ENCODE measurements at regions not wholly inside any gene's neighbourhood (a gene's known extent, or its start where the extent isn't known, plus 50 kb on each side); places are given as distances from the start of the nearest gene placed in this dataset.
"Not testable (repeated sequence)": the region's sequence is repeated elsewhere in the genome, so short reads cannot be mapped to it uniquely, and the experiment has no call there.

- not testable (repeated sequence) for DNase-seq
Observed at GRCh38 chr3:159052494-159052893, 250.6 kb downstream of the MFSD1 start.

GRCh38 chr3:159057621-159058020 lies 255.8 kb downstream of the MFSD1 start:
- DNase-seq: no peak

GRCh38 chr3:159058859-159059258 lies 257.0 kb downstream of the MFSD1 start:
- no peak for DNase-seq

- DNase-seq: no peak
Observed at GRCh38 chr3:159059395-159059794, 257.5 kb downstream of the MFSD1 start.

GRCh38 chr3:159062734-159063410 lies 261.0 kb downstream of the MFSD1 start:
- DNase-seq: no peak

GRCh38 chr3:159069091-159069490 lies 267.2 kb downstream of the MFSD1 start, which contains the start of gene IQCJ:
Gene IQCJ (plus strand): TSS chr3:159069319.
- DNase-seq: no peak

- DNase-seq: no peak
Observed at GRCh38 chr3:159069866-159070425, 268.1 kb downstream of the MFSD1 start.

GRCh38 chr3:159074756-159075701 lies 273.2 kb downstream of the MFSD1 start:
- DNase-seq: no peak

- DNase-seq: no peak
Observed at GRCh38 chr3:159077860-159078259, 276.0 kb downstream of the MFSD1 start.

- no peak for DNase-seq
Observed at GRCh38 chr3:159080256-159080655, 278.4 kb downstream of the MFSD1 start.

- DNase-seq: no peak
Observed at GRCh38 chr3:159080821-159081220, 279.0 kb downstream of the MFSD1 start.

GRCh38 chr3:159082519-159082918 lies 280.7 kb downstream of the MFSD1 start:
- no peak for DNase-seq

GRCh38 chr3:159091936-159092335 lies 290.1 kb downstream of the MFSD1 start:
- no peak for DNase-seq

- DNase-seq: no peak
Observed at GRCh38 chr3:159102001-159102400, 300.1 kb downstream of the MFSD1 start.

- DNase-seq: no peak
Observed at GRCh38 chr3:159112724-159113123, 310.9 kb downstream of the MFSD1 start.

- no peak for DNase-seq
Observed at GRCh38 chr3:159113221-159113875, 311.5 kb downstream of the MFSD1 start.

GRCh38 chr3:159114582-159114981 lies 312.7 kb downstream of the MFSD1 start:
- no peak for DNase-seq

GRCh38 chr3:159123877-159124276 lies 322.0 kb downstream of the MFSD1 start:
- no peak for DNase-seq

- DNase-seq: no peak
Observed at GRCh38 chr3:159126261-159127020, 324.6 kb downstream of the MFSD1 start.

- no peak for DNase-seq
Observed at GRCh38 chr3:159127021-159127392, 325.2 kb downstream of the MFSD1 start.

- DNase-seq: no peak
Observed at GRCh38 chr3:159128628-159129027, 326.8 kb downstream of the MFSD1 start.

- no peak for DNase-seq
Observed at GRCh38 chr3:159130108-159130507, 328.3 kb downstream of the MFSD1 start.

Measured in T-helper 1 cell (primary cell).